Skeletal muscle satellite cell (primary cell): ENCODE measurements at regions not wholly inside any gene's neighbourhood (a gene's known extent, or its start where the extent isn't known, plus 50 kb on each side); places are given as distances from the start of the nearest gene placed in this dataset.
"Not testable (repeated sequence)": the region's sequence is repeated elsewhere in the genome, so short reads cannot be mapped to it uniquely, and the experiment has no call there.

Experiments used
- H3K27me3 ChIP-seq: 2 replicates; pipeline ENCODE4 v1.7.0; 2013; ENCODE audit warnings: low read length; ENCODE audit not compliant: control insufficient read depth, insufficient read depth
- H3K36me3 ChIP-seq: 2 replicates; pipeline ENCODE4 v1.7.0; 2013; ENCODE audit warnings: mild to moderate bottlenecking, control low read depth, low read length; ENCODE audit not compliant: insufficient read depth
- H3K4me1 ChIP-seq: 2 replicates; pipeline ENCODE4 v1.7.0; 2013; ENCODE audit warnings: low read length; ENCODE audit not compliant: control insufficient read depth, insufficient read depth
- H3K4me2 ChIP-seq: 2 replicates; pipeline ENCODE4 v1.7.0; 2013; ENCODE audit warnings: mild to moderate bottlenecking, low read length
- H3K4me3 ChIP-seq: 2 replicates; pipeline ENCODE4 v1.7.0; 2013; ENCODE audit warnings: low read length
- H3K9ac ChIP-seq: 2 replicates; pipeline ENCODE4 v1.7.0; 2013; ENCODE audit warnings: mild to moderate bottlenecking, low read depth, low read length, moderate library complexity
- H3K9me3 ChIP-seq: replicated peaks from 2 replicates; pipeline ENCODE4 v1.7.0; 2013; ENCODE audit warnings: mild to moderate bottlenecking, control low read depth, low read length

- Histone ChIP-seq H3K36me3 (no peaks in the 10 kb centered on the region), H3K4me2 (no peak overlapping the region), H3K9me3 (no peaks in the 10 kb centered on the region), H3K9ac (no peak overlapping the region), H3K27me3 (no peaks in the 10 kb centered on the region), H3K4me3 (no peak overlapping the region), H3K4me1 (peaks cover 13% of the 10 kb centered on the region)
Observed at GRCh38 chr7:81187753-81188152, 268.9 kb upstream of the SEMA3C start.

GRCh38 chr7:81186691-81187090 lies 267.8 kb upstream of the SEMA3C start:
- H3K4me2 ChIP-seq, result no peak overlapping the region
- no peak overlapping the region for H3K4me3 ChIP-seq

GRCh38 chr7:81185072-81185471 lies 266.2 kb upstream of the SEMA3C start:
- H3K4me1 ChIP-seq, result no peaks in the 10 kb centered on the region
- H3K9ac ChIP-seq, result no peak overlapping the region
- H3K36me3 ChIP-seq, result no peaks in the 10 kb centered on the region
- H3K4me2 ChIP-seq, result no peak overlapping the region
- H3K4me3 ChIP-seq, result no peak overlapping the region
- no peaks in the 10 kb centered on the region for H3K27me3 ChIP-seq
- H3K9me3 ChIP-seq, result no peaks in the 10 kb centered on the region

More at GRCh38 chr7:81186691-81187090, 267.8 kb upstream of the SEMA3C start:
- no peaks in the 10 kb centered on the region for H3K27me3 ChIP-seq
- peaks cover 13% of the 10 kb centered on the region for H3K4me1 ChIP-seq
- H3K9ac ChIP-seq, result no peak overlapping the region
- no peaks in the 10 kb centered on the region for H3K36me3 ChIP-seq
- H3K9me3 ChIP-seq, result no peaks in the 10 kb centered on the region

- Histone ChIP-seq H3K4me3 (no peak overlapping the region), H3K9ac (no peak overlapping the region), H3K36me3 (no peaks in the 10 kb centered on the region), H3K4me1 (no peaks in the 10 kb centered on the region), H3K4me2 (no peak overlapping the region), H3K27me3 (no peaks in the 10 kb centered on the region), H3K9me3 (no peaks in the 10 kb centered on the region)
Observed at GRCh38 chr7:81183326-81183725, 264.5 kb upstream of the SEMA3C start.

GRCh38 chr7:81182056-81182455 lies 263.2 kb upstream of the SEMA3C start:
- H3K27me3 ChIP-seq, H3K4me3 ChIP-seq, H3K9me3 ChIP-seq, H3K9ac ChIP-seq, H3K36me3 ChIP-seq, H3K4me2 ChIP-seq, H3K4me1 ChIP-seq: not testable (repeated sequence)

GRCh38 chr7:81181066-81181465 lies 262.2 kb upstream of the SEMA3C start:
- Histone ChIP-seq H3K4me3 (no peak overlapping the region), H3K4me2 (no peak overlapping the region), H3K4me1 (no peaks in the 10 kb centered on the region), H3K27me3 (no peaks in the 10 kb centered on the region), H3K9ac (no peak overlapping the region), H3K36me3 (no peaks in the 10 kb centered on the region), H3K9me3 (no peaks in the 10 kb centered on the region)

GRCh38 chr7:81180573-81180972 lies 261.7 kb upstream of the SEMA3C start:
- Histone ChIP-seq H3K36me3 (no peaks in the 10 kb centered on the region), H3K27me3 (no peaks in the 10 kb centered on the region), H3K9ac (no peak overlapping the region), H3K4me3 (no peak overlapping the region), H3K4me1 (peaks cover 2% of the 10 kb centered on the region), H3K9me3 (no peaks in the 10 kb centered on the region), H3K4me2 (no peak overlapping the region)

GRCh38 chr7:81175275-81175940 lies 256.6 kb upstream of the SEMA3C start:
- H3K9ac ChIP-seq, result no peak overlapping the region
- H3K9me3 ChIP-seq, result no peaks in the 10 kb centered on the region
- no peak overlapping the region for H3K4me3 ChIP-seq
- no peaks in the 10 kb centered on the region for H3K36me3 ChIP-seq
- H3K27me3 ChIP-seq, result no peaks in the 10 kb centered on the region
- peaks cover 25% of the 10 kb centered on the region for H3K4me1 ChIP-seq
- H3K4me2 ChIP-seq, result no peak overlapping the region

GRCh38 chr7:81173766-81174281 lies 255.0 kb upstream of the SEMA3C start:
- no peaks in the 10 kb centered on the region for H3K36me3 ChIP-seq

GRCh38 chr7:81170291-81170690 lies 251.4 kb upstream of the SEMA3C start:
- H3K36me3 ChIP-seq, result no peaks in the 10 kb centered on the region
- H3K4me2 ChIP-seq, result peak overlapping the region; percentile 21
- H3K9ac ChIP-seq, result no peak overlapping the region
- no peaks in the 10 kb centered on the region for H3K9me3 ChIP-seq
- peaks cover 28% of the 10 kb centered on the region for H3K4me1 ChIP-seq
- no peak overlapping the region for H3K4me3 ChIP-seq
- H3K27me3 ChIP-seq, result no peaks in the 10 kb centered on the region

More at GRCh38 chr7:81173766-81174281, 255.0 kb upstream of the SEMA3C start:
- Histone ChIP-seq H3K9ac (peak overlapping the region; percentile 13), H3K9me3 (no peaks in the 10 kb centered on the region), H3K4me1 (peaks cover 34% of the 10 kb centered on the region), H3K27me3 (no peaks in the 10 kb centered on the region), H3K4me2 (peak overlapping the region; percentile 45), H3K4me3 (peak overlapping the region; percentile 38)

- no peak overlapping the region for H3K4me3 ChIP-seq
- peaks cover 16% of the 10 kb centered on the region for H3K4me1 ChIP-seq
- H3K36me3 ChIP-seq, result no peaks in the 10 kb centered on the region
- H3K9me3 ChIP-seq, result no peaks in the 10 kb centered on the region
- H3K4me2 ChIP-seq, result no peak overlapping the region
- no peaks in the 10 kb centered on the region for H3K27me3 ChIP-seq
- no peak overlapping the region for H3K9ac ChIP-seq
Observed at GRCh38 chr7:81167934-81168333, 249.1 kb upstream of the SEMA3C start.

GRCh38 chr7:81165070-81165469 lies 246.2 kb upstream of the SEMA3C start:
- no peak overlapping the region for H3K4me3 ChIP-seq

More at GRCh38 chr7:81165070-81165469, 246.2 kb upstream of the SEMA3C start:
- Histone ChIP-seq H3K27me3 (no peaks in the 10 kb centered on the region), H3K9ac (no peak overlapping the region), H3K9me3 (no peaks in the 10 kb centered on the region), H3K4me1 (peaks cover 26% of the 10 kb centered on the region), H3K36me3 (no peaks in the 10 kb centered on the region), H3K4me2 (no peak overlapping the region)
